ENCODE measurements at regions not wholly inside any gene's neighbourhood (a gene's known extent, or its start where the extent isn't known, plus 50 kb on each side); places are given as distances from the start of the nearest gene placed in this dataset.

DNA sequence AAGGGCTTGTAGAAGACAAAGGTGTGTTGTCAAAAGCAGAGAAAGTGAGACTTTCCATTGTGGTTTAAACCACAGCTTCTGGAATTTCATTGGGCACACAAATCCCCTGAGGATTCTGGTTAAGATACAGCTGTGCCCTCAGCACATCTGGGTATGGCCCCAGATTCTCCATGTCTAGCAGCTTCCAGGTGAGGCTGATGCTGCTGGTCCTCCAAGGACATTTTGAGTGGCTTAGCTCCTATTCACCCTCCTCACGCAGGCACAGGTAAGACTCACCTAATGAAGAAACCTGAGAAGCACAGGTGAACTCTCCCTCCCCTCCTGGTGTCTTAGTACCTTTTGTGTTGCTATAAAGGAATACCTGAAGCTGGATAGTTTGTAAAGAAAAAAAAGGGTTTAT is 88.9 kb upstream of the IGLL5 start:
- TF ChIP-seq, protein P1, sequence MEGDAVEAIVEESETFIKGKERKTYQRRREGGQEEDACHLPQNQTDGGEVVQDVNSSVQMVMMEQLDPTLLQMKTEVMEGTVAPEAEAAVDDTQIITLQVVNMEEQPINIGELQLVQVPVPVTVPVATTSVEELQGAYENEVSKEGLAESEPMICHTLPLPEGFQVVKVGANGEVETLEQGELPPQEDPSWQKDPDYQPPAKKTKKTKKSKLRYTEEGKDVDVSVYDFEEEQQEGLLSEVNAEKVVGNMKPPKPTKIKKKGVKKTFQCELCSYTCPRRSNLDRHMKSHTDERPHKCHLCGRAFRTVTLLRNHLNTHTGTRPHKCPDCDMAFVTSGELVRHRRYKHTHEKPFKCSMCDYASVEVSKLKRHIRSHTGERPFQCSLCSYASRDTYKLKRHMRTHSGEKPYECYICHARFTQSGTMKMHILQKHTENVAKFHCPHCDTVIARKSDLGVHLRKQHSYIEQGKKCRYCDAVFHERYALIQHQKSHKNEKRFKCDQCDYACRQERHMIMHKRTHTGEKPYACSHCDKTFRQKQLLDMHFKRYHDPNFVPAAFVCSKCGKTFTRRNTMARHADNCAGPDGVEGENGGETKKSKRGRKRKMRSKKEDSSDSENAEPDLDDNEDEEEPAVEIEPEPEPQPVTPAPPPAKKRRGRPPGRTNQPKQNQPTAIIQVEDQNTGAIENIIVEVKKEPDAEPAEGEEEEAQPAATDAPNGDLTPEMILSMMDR (IDR thresholded peaks at IDR 0.05): no peak
- no peak for TF ChIP-seq EP300 (IDR thresholded peaks at IDR 0.05)
- TF ChIP-seq POLR2A (IDR thresholded peaks at IDR 0.05): no peak

All from gastroesophageal sphincter (tissue), 3 donors.